Aorta (tissue), 5 donors: ENCODE measurements at regions not wholly inside any gene's neighbourhood (a gene's known extent, or its start where the extent isn't known, plus 50 kb on each side); places are given as distances from the start of the nearest gene placed in this dataset.
A peak's percentile ranks its signal among the peaks of the same experiment; 100 is the strongest.

Experiments used
- ATAC-seq: fragments of 200-7000 bp; cut with Tn5 transposase; one replicate; pipeline ENCODE4 v1.9.1; 2022; ENCODE audit warnings: moderate library complexity; ENCODE audit not compliant: low FRiP score
- DNase-seq, 2 donors: peaks; one replicate each; pipeline ENCODE4 v3.0.0-alpha.2; 2020
- H3K27ac ChIP-seq, 2 donors: one replicate each; pipeline ENCODE4 v1.5.1; 2013; ENCODE audit warnings: low read length in 2 of 2, mild to moderate bottlenecking in 2 of 2, moderate library complexity in 2 of 2, control low read depth in 1 of 2, inconsistent platforms in 1 of 2, low read depth in 1 of 2
- H3K27me3 ChIP-seq, 2 donors: one replicate each; pipeline ENCODE4 v1.6.1; 2013; ENCODE audit warnings: control low read depth in 1 of 2, low read length in 1 of 2, mild to moderate bottlenecking in 1 of 2, moderate library complexity in 1 of 2; ENCODE audit not compliant: insufficient read depth in 2 of 2, control insufficient read depth in 1 of 2
- H3K36me3 ChIP-seq, 2 donors: one replicate each; pipeline ENCODE4 v1.6.1; 2013; ENCODE audit warnings: control low read depth in 1 of 2, low read length in 1 of 2, mild to moderate bottlenecking in 1 of 2; ENCODE audit not compliant: insufficient read depth in 2 of 2, control insufficient read depth in 1 of 2
- H3K4me1 ChIP-seq, 2 donors: one replicate each; pipeline ENCODE4 v1.6.1; 2013; ENCODE audit warnings: low read length in 2 of 2, control low read depth in 1 of 2, mild to moderate bottlenecking in 1 of 2, moderate library complexity in 1 of 2; ENCODE audit not compliant: insufficient read depth in 2 of 2, control insufficient read depth in 1 of 2
- H3K4me3 ChIP-seq, 2 donors: one replicate each; pipeline ENCODE4 v1.5.1; 2013; ENCODE audit warnings: low read length in 2 of 2, control low read depth in 1 of 2, mild to moderate bottlenecking in 1 of 2
- H3K9me3 ChIP-seq: one replicate; pipeline ENCODE4 v1.6.1; 2013; ENCODE audit warnings: mild to moderate bottlenecking, low read length; ENCODE audit not compliant: control insufficient read depth
- WGBS, 2 donors: extraction: QIAGEN DNeasy Blood & Tissue Kit; methylation state at CpG; one replicate each; pipeline ENCODE4 v1.1.7; 2013; 5-methylcytosine and 5-hydroxymethylcytosine counted together
- intact Hi-C, 2 donors: fragments of 100-400 bp; cut with DNase I; formaldehyde crosslinking; loops; one replicate each; pipeline versions ENCODE4 v1.14.2 to v1.15.0; 2022
- donor health status: healthy with polysubstance abuse.
- donor health status: Bipolar disorder and iron deficiency.
- donor health status: DM: no; HTN: no; CAD: no.
- donor health status: DM: no; HTN: no; CAD: no.
- donor health status: DM: yes; HTN: yes; CAD: no.

GRCh38 chr1:5709461-5709975 is 282.7 kb downstream of the NPHP4 start:
- no peaks in the 10 kb centered on the region for H3K4me1 ChIP-seq
- ATAC-seq, result no peak
- peak in 1 of 2 donors; percentile 41 for DNase-seq
- intact Hi-C loops, result no loop called here
- no peak overlapping the region for H3K27ac ChIP-seq
- no peaks in the 10 kb centered on the region for H3K27me3 ChIP-seq
- H3K4me3 ChIP-seq, result no peak overlapping the region
- H3K36me3 ChIP-seq, result no peaks in the 10 kb centered on the region
- WGBS, 2 donors, result 67 to 80% methylated on average over 6 of the region's 6 CpGs
- H3K9me3 ChIP-seq, result peaks cover 1% of the 10 kb centered on the region

DNA sequence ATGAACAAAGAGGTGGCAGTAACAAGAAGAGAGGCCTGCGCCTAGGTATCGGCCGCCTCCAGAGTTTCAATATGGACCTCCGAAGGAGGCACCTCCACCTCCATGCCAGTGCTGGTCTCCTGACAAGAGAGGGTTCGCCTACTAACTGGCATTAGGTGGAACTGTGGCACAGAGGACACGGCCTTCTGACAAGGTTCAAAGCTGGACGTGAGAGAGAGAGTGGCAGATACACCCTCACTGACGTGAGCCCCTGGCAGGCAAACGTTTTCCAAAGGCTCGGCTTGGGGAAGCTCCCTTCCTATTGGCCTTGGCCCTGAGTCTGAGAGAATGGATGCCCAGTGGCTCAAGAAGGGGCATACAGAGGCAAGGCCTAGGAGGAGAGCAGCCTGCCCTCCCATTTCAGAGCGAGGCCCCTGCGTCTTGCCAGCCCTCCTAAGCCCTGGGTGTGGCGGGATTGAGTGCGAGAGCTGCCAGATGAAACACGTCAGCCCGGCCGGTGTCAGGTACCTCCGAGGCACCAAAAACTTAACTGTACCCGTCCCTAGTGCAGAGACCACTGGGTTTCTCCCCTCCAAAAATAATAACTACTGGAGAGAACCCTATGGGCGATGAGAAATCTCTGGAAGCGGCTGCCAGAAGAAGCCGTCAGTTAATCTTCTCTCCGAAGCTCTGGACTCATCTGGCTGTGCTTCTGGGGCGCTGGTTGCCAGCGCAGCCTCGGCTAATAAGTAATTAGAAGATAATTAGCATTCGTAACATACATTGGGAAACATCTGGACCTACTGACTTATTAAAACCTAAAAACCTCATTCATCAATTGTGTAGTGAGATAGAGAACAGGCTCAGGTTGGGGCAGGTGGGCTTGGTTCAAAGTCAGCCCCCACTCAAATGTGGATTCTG is 283.6 kb downstream of the NPHP4 start:
- 84 to 85% methylated on average over 27 of the region's 27 CpGs for WGBS, 2 donors
- DNase-seq (peak in 1 of 2 donors; percentile 39), ATAC-seq (no peak)
- Histone ChIP-seq H3K27me3 (no peaks in the 10 kb centered on the region), H3K4me1 (no peaks in the 10 kb centered on the region), H3K4me3 (no peak overlapping the region), H3K27ac (no peak overlapping the region), H3K36me3 (no peaks in the 10 kb centered on the region), H3K9me3 (no peaks in the 10 kb centered on the region)
- intact Hi-C loops, result no loop called here

DNA sequence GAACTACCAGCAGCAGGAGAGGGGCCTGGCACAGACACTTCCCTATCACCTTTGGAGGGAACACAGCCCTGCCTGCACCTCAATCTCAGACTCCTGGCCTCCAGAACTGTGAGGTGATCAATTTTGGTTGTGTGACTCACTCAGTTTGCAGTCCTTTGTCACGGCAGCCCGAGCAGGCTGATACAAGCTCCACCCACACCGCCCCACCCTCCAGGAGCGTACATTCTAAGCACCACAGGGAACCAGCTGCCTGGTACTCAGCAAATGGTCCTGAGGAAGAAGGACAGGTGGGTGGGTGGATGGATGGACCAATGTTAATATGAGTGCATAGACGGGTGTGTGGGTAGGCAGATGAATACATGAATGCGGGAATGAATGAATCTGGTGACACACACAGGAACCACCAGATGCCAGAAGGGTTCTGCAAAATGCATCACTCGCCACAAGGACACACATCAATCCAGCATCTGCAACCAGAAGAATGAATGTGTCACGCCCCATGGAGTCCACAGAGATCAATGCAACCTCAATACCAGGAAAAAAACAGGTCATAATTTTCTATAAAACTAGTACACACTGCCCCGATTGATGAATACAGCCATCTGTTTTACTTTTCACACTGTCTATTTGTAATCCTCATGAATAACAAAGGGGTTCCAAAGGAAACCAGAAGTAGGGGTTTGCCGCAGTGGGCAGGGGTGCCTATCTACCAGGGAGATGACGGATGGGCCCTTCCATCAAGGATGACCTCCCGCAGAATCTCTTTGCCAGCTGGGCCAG is 284.5 kb downstream of the NPHP4 start:
- intact Hi-C loops, result no loop called here
- H3K36me3 ChIP-seq, result no peaks in the 10 kb centered on the region
- no peaks in the 10 kb centered on the region for H3K9me3 ChIP-seq
- 74 to 81% methylated on average over 12 of the region's 12 CpGs for WGBS, 2 donors
- H3K27ac ChIP-seq, result no peak overlapping the region
- H3K4me3 ChIP-seq, result no peak overlapping the region
- peak in 1 of 2 donors; percentile 24 for DNase-seq
- H3K27me3 ChIP-seq, result no peaks in the 10 kb centered on the region
- H3K4me1 ChIP-seq, result no peaks in the 10 kb centered on the region
- no peak for ATAC-seq

DNA sequence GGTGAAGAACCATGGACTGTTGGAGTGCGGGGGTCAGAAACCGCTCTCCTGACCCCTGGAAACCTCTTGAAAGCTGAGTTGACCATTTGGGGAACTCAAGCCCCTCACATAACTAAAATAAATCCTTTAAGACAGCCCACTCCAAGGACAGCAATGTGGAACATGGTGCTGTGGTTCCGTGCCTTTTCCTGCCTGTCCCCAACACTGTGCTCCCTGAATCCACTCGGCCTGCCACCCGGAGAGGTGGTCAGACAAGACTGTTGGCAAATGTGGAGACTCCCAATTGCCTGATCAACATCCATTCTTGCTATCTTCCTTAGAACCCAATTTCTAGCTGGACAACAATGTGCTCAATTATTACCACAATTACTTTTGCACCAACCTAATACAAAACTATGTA is 286.0 kb downstream of the NPHP4 start:
- Histone ChIP-seq H3K4me1 (no peaks in the 10 kb centered on the region), H3K36me3 (no peaks in the 10 kb centered on the region), H3K4me3 (no peak overlapping the region), H3K27me3 (no peaks in the 10 kb centered on the region), H3K27ac (no peak overlapping the region), H3K9me3 (no peaks in the 10 kb centered on the region)
- intact Hi-C loops, result no loop called here
- no peak for DNase-seq
- no peak for ATAC-seq
- WGBS, 2 donors, result 89 to 91% methylated on average over 5 of the region's 5 CpGs

GRCh38 chr1:5705751-5706150 is 286.5 kb downstream of the NPHP4 start:
- Histone ChIP-seq H3K27ac (no peak overlapping the region), H3K36me3 (no peaks in the 10 kb centered on the region), H3K27me3 (no peaks in the 10 kb centered on the region), H3K4me1 (no peaks in the 10 kb centered on the region), H3K9me3 (no peaks in the 10 kb centered on the region), H3K4me3 (no peak overlapping the region)
- intact Hi-C loops, result no loop called here
- WGBS, 2 donors, result 66 to 74% methylated on average over 10 of the region's 10 CpGs
- ATAC-seq (no peak), DNase-seq (no peak)

DNA sequence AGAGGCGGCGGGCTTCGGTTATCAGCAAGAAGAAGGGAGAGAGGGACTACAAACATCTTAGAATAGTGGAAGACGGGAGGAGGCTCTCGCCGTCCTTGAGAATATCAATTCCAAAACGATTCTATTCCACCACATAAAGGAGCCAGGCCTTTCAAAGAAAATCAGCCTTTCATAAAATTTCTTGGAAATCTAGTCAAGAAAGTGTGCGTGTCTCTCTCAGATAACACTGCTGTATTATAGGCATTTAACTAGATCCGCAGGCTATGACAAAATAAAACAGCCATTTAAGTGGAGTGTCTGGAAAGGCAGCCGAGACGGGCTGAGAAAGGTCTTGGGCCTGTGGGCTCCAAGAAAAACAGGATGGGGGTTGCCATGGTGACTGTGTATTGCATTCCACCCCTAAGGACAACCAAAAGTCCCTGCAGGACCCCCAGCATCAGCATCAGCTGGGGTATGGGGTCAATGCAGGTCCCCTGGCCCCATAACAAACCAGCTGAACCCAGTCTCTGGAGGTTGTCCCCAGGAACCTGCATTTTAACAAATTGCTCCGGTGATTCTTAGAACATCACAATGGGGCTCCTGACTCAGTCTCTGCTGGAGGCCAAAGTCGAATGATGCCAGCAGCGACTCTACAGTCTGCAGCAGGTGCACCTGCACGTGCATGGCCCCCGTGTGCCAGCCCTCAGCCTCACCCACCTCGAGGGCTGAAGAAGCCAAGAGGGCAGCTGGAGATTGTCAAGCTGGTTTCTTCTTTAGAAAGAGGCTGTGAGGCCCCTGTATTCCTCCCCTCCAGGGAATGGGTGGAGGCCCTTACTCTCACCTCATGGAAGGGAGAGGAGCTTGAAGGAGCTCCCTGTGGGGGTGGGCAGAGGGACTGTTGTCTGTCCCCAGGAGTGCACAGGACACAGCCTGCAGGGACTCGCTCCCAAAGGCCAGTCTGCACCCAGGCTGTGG is 287.4 kb downstream of the NPHP4 start:
- Histone ChIP-seq H3K4me3 (no peak overlapping the region), H3K27ac (no peak overlapping the region), H3K9me3 (no peaks in the 10 kb centered on the region), H3K27me3 (no peaks in the 10 kb centered on the region), H3K36me3 (no peaks in the 10 kb centered on the region), H3K4me1 (no peaks in the 10 kb centered on the region)
- no peak for ATAC-seq
- intact Hi-C loops, result no loop called here
- 52 to 54% methylated on average over 18 of the region's 18 CpGs for WGBS, 2 donors
- no peak for DNase-seq

GRCh38 chr1:5701642-5702041 is 290.6 kb downstream of the NPHP4 start:
- ATAC-seq, result no peak
- no peak for DNase-seq
- no peak overlapping the region for H3K4me3 ChIP-seq
- H3K9me3 ChIP-seq, result peaks cover 1% of the 10 kb centered on the region
- intact Hi-C loops, result no loop called here
- 83 to 88% methylated on average over 4 of the region's 4 CpGs for WGBS, 2 donors
- no peaks in the 10 kb centered on the region for H3K27me3 ChIP-seq
- H3K4me1 ChIP-seq, result no peaks in the 10 kb centered on the region
- no peak overlapping the region for H3K27ac ChIP-seq
- no peaks in the 10 kb centered on the region for H3K36me3 ChIP-seq

DNA sequence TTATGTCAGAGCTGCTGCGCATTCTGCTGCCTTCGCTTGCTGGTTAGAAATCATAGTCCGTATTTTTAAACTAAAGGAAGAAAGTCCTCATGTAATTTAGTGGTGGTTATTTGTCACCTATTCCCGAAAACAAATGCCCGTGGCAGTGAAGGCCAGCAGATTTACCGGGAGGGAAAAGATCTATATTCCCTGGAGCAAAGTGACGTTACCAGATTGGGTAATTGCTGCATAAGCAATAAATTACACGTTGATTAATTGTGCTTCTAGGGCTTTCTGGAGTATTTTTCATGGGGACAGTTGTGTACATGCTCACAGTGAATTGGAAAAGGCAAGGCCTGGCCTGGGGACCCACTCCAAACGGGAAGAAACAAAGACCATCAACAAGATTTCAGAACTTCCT is 298.7 kb downstream of the NPHP4 start:
- Histone ChIP-seq H3K9me3 (peaks cover 1% of the 10 kb centered on the region), H3K27ac (no peak overlapping the region), H3K4me3 (no peak overlapping the region), H3K4me1 (no peaks in the 10 kb centered on the region), H3K36me3 (no peaks in the 10 kb centered on the region), H3K27me3 (no peaks in the 10 kb centered on the region)
- ATAC-seq (no peak), DNase-seq (peak in 1 of 2 donors; percentile 16)
- WGBS, 2 donors, result 48 to 50% methylated on average over 9 of the region's 9 CpGs
- intact Hi-C loops, result no loop called here
